ENCODE measurements at regions not wholly inside any gene's neighbourhood (a gene's known extent, or its start where the extent isn't known, plus 50 kb on each side); places are given as distances from the start of the nearest gene placed in this dataset.

GRCh38 chr4:31620476-31620875, 900.3 kb downstream of the PCDH7 start:
- TF ChIP-seq ZNF274 (IDR thresholded peaks at IDR 0.05; ENCODE audit: low read depth, low read length) (no peak), YY1 (IDR thresholded peaks at IDR 0.05; ENCODE audit: insufficient read depth, insufficient read length) (no peak)

Measured in NT2/D1 (cell line).